Adipocyte (in vitro differentiated cells): ENCODE measurements at regions not wholly inside any gene's neighbourhood (a gene's known extent, or its start where the extent isn't known, plus 50 kb on each side); places are given as distances from the start of the nearest gene placed in this dataset.

Source experiments
- DNase-seq: peaks from one replicate; pipeline ENCODE4 v3.0.0-alpha.2; 2015; ENCODE audit warnings: low read depth
- H3K27me3 ChIP-seq: replicated peaks from 2 replicates; pipeline ENCODE4 v1.7.0; 2013; ENCODE audit warnings: mild to moderate bottlenecking, low read length, moderate library complexity; ENCODE audit not compliant: control insufficient read depth, insufficient read depth
- H3K36me3 ChIP-seq: 2 replicates; pipeline ENCODE4 v1.7.0; 2013; ENCODE audit warnings: low read length, mild to moderate bottlenecking, moderate library complexity; ENCODE audit not compliant: control insufficient read depth, insufficient read depth, severe bottlenecking
- H3K4me1 ChIP-seq: 2 replicates; pipeline ENCODE4 v1.7.0; 2013; ENCODE audit warnings: mild to moderate bottlenecking, low read length, moderate library complexity; ENCODE audit not compliant: control insufficient read depth, insufficient read depth
- H3K4me3 ChIP-seq: 2 replicates; pipeline ENCODE4 v1.7.0; 2013; ENCODE audit warnings: mild to moderate bottlenecking, low read length, moderate library complexity
- H3K9ac ChIP-seq: 2 replicates; pipeline ENCODE4 v1.7.0; 2013; ENCODE audit warnings: mild to moderate bottlenecking, low read length, moderate library complexity
- H3K9me3 ChIP-seq: 2 replicates; pipeline ENCODE4 v1.7.0; 2013; ENCODE audit warnings: mild to moderate bottlenecking, low read length, moderate library complexity; ENCODE audit not compliant: control insufficient read depth

DNA sequence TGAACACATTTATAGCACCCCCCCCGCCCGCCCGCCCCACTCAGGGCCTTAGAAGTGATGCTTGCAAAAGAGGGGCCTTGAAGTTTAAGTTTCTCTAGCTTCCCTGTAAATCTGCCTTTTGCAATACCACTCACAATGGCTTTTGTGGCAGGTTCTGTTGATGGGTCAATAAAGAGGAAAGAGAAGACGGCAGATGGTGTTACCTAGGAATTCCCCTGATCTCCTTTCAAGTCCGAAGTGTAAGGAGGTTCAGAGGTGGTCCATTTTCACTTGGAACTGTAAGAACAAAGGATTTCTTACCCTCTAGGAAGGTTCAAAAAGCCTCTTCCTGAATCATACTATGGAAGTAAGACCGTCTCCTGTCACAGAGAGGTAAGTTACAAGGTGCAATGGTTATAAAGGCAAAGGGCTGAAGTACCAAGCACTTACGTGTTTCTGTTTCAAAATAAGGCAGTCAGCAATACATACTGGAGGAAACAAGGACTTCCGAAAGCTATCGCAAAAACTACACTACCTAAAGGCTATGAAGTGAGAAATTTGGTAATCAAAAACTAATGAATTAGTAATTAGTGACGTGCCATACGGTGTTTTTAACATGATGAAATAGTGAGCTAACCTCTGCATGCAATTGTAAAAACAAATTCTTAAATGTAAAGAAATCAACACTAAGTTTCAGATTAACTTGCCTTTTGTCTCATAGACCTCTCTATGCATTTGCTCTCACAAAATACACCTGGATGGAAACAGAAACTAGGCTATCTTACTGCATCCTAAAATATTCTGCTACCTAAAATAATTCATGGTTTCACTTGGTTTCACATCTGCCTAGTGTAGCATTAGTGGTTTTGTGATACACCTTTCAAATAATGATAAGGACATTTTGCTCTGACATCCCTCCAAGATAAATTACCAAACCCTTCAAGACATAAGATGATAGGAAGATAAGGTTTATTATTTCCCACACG is 589.4 kb upstream of the FAM174A start:
- Histone ChIP-seq H3K4me1 (no peaks in the 10 kb centered on the region), H3K36me3 (no peaks in the 10 kb centered on the region), H3K4me3 (no peak overlapping the region), H3K27me3 (no peaks in the 10 kb centered on the region), H3K9me3 (no peaks in the 10 kb centered on the region), H3K9ac (no peak overlapping the region)
- no peak for DNase-seq

GRCh38 chr5:99940540-99940939 is 594.6 kb upstream of the FAM174A start:
- DNase-seq = no peak
- Histone ChIP-seq H3K9ac (no peak overlapping the region), H3K27me3 (no peaks in the 10 kb centered on the region), H3K36me3 (no peaks in the 10 kb centered on the region), H3K9me3 (no peaks in the 10 kb centered on the region), H3K4me3 (no peak overlapping the region), H3K4me1 (no peaks in the 10 kb centered on the region)

GRCh38 chr5:99936911-99937310 is 598.3 kb upstream of the FAM174A start:
- no peaks in the 10 kb centered on the region for H3K9me3 ChIP-seq
- H3K36me3 ChIP-seq = no peaks in the 10 kb centered on the region
- H3K9ac ChIP-seq = no peak overlapping the region
- no peak for DNase-seq
- H3K27me3 ChIP-seq = no peaks in the 10 kb centered on the region
- no peaks in the 10 kb centered on the region for H3K4me1 ChIP-seq
- H3K4me3 ChIP-seq = no peak overlapping the region

- H3K36me3 ChIP-seq = no peaks in the 10 kb centered on the region
- H3K27me3 ChIP-seq = no peaks in the 10 kb centered on the region
- H3K4me3 ChIP-seq = no peak overlapping the region
- H3K9me3 ChIP-seq = no peaks in the 10 kb centered on the region
- no peak overlapping the region for H3K9ac ChIP-seq
- no peak for DNase-seq
- no peaks in the 10 kb centered on the region for H3K4me1 ChIP-seq
These were observed 605.4 kb upstream of the FAM174A start for GRCh38 chr5:99929806-99930135.

DNA sequence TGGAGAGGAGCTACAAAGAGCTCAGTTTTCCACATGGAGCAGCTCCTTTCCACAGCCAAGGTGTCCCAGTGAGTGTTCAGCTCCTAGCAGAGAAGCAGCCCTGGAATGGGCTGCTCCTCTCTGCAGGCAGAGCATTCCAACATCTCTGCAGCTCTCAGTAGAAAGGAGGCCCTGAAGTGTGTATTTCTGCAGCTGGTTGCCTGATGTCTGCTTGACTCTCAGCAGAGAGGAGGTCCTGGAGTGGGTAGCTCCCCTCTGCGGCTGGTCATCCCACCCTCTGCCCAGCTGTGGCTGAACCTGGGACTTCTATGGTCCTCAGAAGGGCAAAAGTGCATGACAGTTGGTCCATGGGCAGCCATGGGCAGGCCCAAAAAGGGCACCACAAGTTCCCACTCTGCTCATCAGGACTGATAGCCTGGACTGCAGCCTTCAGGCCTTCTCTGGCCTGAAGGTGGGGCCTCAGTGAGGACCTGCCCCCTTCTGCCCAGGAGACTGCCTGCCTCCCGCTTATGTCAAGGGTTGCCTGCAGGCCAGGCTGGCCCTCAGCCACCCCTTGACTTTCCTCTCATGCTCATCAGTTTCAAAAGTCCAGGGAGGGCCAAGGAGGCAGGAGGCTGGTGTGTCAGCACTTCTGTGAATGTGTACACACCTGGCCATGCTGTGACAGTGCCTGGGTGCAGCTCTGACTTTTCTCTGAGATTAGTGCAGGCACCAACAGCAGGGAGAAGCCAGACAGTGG is 605.9 kb upstream of the FAM174A start:
- no peak overlapping the region for H3K9ac ChIP-seq
- no peak for DNase-seq
- H3K27me3 ChIP-seq = no peaks in the 10 kb centered on the region
- H3K4me1 ChIP-seq = no peaks in the 10 kb centered on the region
- H3K4me3 ChIP-seq = no peak overlapping the region
- H3K36me3 ChIP-seq = no peaks in the 10 kb centered on the region
- no peaks in the 10 kb centered on the region for H3K9me3 ChIP-seq

- Histone ChIP-seq H3K9me3 (no peaks in the 10 kb centered on the region), H3K9ac (no peak overlapping the region), H3K27me3 (no peaks in the 10 kb centered on the region), H3K4me1 (no peaks in the 10 kb centered on the region), H3K36me3 (no peaks in the 10 kb centered on the region), H3K4me3 (no peak overlapping the region)
- DNase-seq = no peak
These were observed 606.7 kb upstream of the FAM174A start for GRCh38 chr5:99928490-99928889.

GRCh38 chr5:99926463-99926862 is 608.7 kb upstream of the FAM174A start:
- Histone ChIP-seq H3K27me3 (no peaks in the 10 kb centered on the region), H3K9me3 (no peaks in the 10 kb centered on the region), H3K9ac (no peak overlapping the region), H3K4me1 (no peaks in the 10 kb centered on the region), H3K36me3 (no peaks in the 10 kb centered on the region), H3K4me3 (no peak overlapping the region)
- DNase-seq = no peak

DNA sequence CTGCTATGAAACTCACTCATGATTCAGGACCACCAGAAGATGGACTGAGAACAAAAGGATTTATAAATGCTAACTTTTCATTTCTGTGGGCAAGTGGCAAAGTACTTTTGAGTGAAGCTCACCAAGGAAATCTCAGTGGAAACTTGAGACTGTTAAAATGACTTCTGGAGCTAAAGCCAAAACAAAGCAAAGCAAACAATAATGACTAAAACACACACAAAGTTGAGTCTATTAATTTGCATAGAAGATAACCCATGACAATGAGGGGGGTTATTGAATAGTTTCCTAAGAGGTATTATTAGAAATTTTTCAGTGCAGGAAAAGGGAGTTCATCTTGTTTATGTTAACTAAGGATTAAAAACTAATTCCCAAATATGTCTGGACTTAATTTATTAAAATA is 612.8 kb upstream of the FAM174A start:
- H3K9me3 ChIP-seq = no peaks in the 10 kb centered on the region
- no peak overlapping the region for H3K9ac ChIP-seq
- DNase-seq = no peak
- no peaks in the 10 kb centered on the region for H3K4me1 ChIP-seq
- no peaks in the 10 kb centered on the region for H3K36me3 ChIP-seq
- H3K4me3 ChIP-seq = no peak overlapping the region
- H3K27me3 ChIP-seq = no peaks in the 10 kb centered on the region

- Histone ChIP-seq H3K4me1 (no peaks in the 10 kb centered on the region), H3K36me3 (no peaks in the 10 kb centered on the region), H3K4me3 (no peak overlapping the region), H3K27me3 (no peaks in the 10 kb centered on the region), H3K9ac (no peak overlapping the region), H3K9me3 (no peaks in the 10 kb centered on the region)
- no peak for DNase-seq
These were observed 623.2 kb upstream of the FAM174A start for GRCh38 chr5:99911971-99912370.

GRCh38 chr5:99906776-99907175 is 628.4 kb upstream of the FAM174A start:
- H3K4me1 ChIP-seq = no peaks in the 10 kb centered on the region
- no peaks in the 10 kb centered on the region for H3K9me3 ChIP-seq
- no peak overlapping the region for H3K4me3 ChIP-seq
- no peak for DNase-seq
- no peak overlapping the region for H3K9ac ChIP-seq
- H3K36me3 ChIP-seq = no peaks in the 10 kb centered on the region
- no peaks in the 10 kb centered on the region for H3K27me3 ChIP-seq

GRCh38 chr5:99901972-99902371 is 633.2 kb upstream of the FAM174A start:
- Histone ChIP-seq H3K36me3 (no peaks in the 10 kb centered on the region), H3K4me3 (no peak overlapping the region)
- DNase-seq = no peak

More at GRCh38 chr5:99901972-99902371, 633.2 kb upstream of the FAM174A start:
- H3K4me1 ChIP-seq = peaks cover 4% of the 10 kb centered on the region
- H3K27me3 ChIP-seq = no peaks in the 10 kb centered on the region
- H3K9ac ChIP-seq = no peak overlapping the region
- H3K9me3 ChIP-seq = no peaks in the 10 kb centered on the region
